Suprapubic skin (tissue), 3 donors: ENCODE measurements at regions not wholly inside any gene's neighbourhood (a gene's known extent, or its start where the extent isn't known, plus 50 kb on each side); places are given as distances from the start of the nearest gene placed in this dataset.

ENCODE experiments used
- EP300 ChIP-seq: sonication (generic); formaldehyde crosslinking; IDR thresholded peaks from one replicate; pipeline ENCODE4 v1.6.1; 2017; ENCODE audit warnings: antibody characterized with exemption
- POLR2A ChIP-seq, 2 donors: fragments of 450-650 bp; IDR thresholded peaks; one replicate each; pipeline ENCODE4 v1.6.1; 2017; ENCODE audit warnings: antibody characterized with exemption in 2 of 2, mild to moderate bottlenecking in 2 of 2, moderate library complexity in 2 of 2
- TF ChIP-seq, protein P1 (sequence below), 2 donors: fragments of 200-600 bp in 1 of 2; fragments of 450-650 bp in 1 of 2; sonication (generic) in 1 of 2; IDR thresholded peaks; one replicate each; pipeline ENCODE4 v1.5.1; 2016 to 2019; ENCODE audit warnings: antibody characterized with exemption in 2 of 2, mild to moderate bottlenecking in 1 of 2, moderate library complexity in 1 of 2

DNA sequence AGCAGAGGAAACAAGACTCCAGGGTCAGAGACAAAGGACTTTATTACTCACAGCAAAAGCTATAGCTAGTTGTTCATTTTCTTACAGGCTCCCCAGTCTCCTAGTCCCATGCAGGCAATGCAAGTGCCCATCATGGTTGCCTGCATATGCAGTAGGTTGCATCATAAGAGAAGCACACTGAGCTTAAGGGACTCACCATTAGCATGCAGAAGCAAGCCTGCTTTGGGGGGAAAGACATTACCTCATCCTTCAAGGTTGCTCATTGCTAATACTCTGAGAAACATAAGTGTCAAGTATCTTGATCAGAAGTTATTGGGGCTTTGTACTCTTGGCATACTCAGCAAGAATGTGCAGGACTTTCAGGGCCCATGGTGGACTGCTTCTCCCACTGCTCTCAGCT is 114.6 kb upstream of the CCDC68 start:
- TF ChIP-seq POLR2A (IDR thresholded peaks at IDR 0.05) (no peak), EP300 (no peak)
- TF ChIP-seq, protein P1, sequence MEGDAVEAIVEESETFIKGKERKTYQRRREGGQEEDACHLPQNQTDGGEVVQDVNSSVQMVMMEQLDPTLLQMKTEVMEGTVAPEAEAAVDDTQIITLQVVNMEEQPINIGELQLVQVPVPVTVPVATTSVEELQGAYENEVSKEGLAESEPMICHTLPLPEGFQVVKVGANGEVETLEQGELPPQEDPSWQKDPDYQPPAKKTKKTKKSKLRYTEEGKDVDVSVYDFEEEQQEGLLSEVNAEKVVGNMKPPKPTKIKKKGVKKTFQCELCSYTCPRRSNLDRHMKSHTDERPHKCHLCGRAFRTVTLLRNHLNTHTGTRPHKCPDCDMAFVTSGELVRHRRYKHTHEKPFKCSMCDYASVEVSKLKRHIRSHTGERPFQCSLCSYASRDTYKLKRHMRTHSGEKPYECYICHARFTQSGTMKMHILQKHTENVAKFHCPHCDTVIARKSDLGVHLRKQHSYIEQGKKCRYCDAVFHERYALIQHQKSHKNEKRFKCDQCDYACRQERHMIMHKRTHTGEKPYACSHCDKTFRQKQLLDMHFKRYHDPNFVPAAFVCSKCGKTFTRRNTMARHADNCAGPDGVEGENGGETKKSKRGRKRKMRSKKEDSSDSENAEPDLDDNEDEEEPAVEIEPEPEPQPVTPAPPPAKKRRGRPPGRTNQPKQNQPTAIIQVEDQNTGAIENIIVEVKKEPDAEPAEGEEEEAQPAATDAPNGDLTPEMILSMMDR (IDR thresholded peaks at IDR 0.05), result no peak
